ENCODE measurements at regions not wholly inside any gene's neighbourhood (a gene's known extent, or its start where the extent isn't known, plus 50 kb on each side); places are given as distances from the start of the nearest gene placed in this dataset.

DNA sequence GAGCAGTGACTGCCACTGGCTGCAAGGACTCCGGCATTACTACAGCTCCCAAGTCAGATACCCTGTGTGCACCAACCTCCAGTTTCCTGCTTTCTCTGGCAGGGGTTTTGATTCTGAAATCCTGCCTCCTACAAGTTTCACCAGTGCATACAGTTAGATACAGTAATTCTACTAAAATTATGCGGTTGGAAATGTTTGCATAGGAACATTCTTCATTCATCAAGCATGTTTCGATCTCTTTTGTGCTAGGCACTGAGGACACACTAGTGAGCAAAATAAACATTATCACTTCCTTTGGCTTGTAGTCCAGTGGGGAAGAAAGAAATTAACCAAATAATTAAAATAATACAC, 152.2 kb downstream of the TMEM167A start:
- TF ChIP-seq, protein P1, sequence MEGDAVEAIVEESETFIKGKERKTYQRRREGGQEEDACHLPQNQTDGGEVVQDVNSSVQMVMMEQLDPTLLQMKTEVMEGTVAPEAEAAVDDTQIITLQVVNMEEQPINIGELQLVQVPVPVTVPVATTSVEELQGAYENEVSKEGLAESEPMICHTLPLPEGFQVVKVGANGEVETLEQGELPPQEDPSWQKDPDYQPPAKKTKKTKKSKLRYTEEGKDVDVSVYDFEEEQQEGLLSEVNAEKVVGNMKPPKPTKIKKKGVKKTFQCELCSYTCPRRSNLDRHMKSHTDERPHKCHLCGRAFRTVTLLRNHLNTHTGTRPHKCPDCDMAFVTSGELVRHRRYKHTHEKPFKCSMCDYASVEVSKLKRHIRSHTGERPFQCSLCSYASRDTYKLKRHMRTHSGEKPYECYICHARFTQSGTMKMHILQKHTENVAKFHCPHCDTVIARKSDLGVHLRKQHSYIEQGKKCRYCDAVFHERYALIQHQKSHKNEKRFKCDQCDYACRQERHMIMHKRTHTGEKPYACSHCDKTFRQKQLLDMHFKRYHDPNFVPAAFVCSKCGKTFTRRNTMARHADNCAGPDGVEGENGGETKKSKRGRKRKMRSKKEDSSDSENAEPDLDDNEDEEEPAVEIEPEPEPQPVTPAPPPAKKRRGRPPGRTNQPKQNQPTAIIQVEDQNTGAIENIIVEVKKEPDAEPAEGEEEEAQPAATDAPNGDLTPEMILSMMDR (IDR thresholded peaks at IDR 0.05; ENCODE audit: extremely low read depth, insufficient read depth, missing control alignments), result no peak
- in situ Hi-C loops (cut with MboI; ENCODE audit: low pct_unique_long_range_greater_than_20kb, low sequenced_read_pairs, unreplicated experiment), result no loop called here
- no peak for DNase-seq (ENCODE audit: low spot score)

DNA sequence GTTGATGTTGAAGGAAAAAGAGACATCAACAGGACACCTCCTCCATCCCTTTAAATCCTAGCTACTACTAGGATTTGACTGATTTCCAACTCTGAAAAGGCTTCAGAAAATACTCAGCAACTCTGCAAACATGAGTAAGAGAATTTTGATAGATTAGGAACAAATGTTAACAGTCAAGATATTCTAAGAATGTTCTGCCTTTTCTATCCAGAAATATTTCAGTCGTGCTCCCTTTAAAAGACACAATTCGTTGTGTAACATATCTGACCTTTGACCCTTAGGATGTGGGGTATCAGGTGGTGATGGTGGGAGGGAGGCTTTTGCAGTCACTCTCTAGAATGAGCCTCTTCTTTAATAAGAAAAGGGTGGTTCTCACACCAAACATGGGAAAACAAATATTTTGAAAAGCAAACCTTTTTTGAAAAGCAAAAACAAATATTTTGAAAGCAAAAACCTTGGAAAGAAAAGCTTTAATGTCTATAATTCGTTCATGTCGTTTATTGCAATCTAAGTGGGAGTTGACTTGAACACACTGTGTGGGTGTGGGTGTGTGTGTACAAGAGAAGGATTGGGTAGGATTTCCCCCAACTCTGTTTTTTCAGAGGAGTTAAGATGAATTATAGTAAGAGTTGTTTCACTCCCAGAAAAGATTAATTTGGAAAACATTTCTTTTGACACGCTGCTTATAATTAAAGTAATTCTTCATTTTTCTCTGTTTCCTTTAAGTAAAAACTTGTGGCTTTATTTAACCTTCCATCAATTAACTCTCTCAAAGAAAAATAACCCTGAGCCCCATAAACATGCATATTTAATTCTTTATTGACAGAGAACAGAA, 152.8 kb downstream of the TMEM167A start:
- in situ Hi-C loops (cut with MboI; ENCODE audit: low pct_unique_long_range_greater_than_20kb, low sequenced_read_pairs, unreplicated experiment), result no loop called here
- TF ChIP-seq, protein P1 (IDR thresholded peaks at IDR 0.05; ENCODE audit: extremely low read depth, insufficient read depth, missing control alignments), result no peak
- no peak for DNase-seq (ENCODE audit: low spot score)

DNA sequence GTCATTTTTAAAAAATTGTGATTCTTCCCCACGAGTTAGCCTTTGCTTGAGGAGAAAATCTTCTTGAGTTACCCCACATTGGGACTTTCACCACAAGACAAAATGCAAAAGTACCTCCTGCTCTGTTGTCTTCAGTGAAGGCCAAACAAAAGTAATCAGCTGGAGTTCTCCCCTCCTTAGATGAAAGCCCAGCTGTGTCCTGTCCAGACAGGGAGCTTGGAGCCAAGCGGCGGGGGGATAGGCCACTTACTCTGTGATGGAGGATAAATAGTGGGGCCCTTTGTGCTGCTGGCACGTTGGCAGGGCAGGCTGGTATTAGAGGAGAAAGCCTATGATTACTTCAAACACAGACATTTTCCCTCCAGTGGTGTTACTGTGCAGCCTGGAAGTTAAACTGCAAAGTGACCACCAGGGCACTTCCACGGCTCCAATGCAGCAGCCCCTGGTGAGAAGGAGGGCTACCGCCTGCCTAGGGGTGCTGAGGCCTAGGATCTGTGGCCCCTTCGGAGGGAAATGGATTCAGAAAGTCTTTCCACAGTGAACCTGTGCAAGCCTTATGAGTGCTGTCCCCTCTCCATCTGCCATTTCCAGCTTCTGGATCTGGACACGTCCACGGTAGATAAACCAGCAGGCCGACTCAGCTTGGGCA, 155.0 kb downstream of the TMEM167A start:
- TF ChIP-seq, protein P1 (IDR thresholded peaks at IDR 0.05; ENCODE audit: extremely low read depth, insufficient read depth, missing control alignments), result no peak
- in situ Hi-C loops (cut with MboI; ENCODE audit: low pct_unique_long_range_greater_than_20kb, low sequenced_read_pairs, unreplicated experiment), result no loop called here
- DNase-seq (ENCODE audit: low spot score), result no peak

DNA sequence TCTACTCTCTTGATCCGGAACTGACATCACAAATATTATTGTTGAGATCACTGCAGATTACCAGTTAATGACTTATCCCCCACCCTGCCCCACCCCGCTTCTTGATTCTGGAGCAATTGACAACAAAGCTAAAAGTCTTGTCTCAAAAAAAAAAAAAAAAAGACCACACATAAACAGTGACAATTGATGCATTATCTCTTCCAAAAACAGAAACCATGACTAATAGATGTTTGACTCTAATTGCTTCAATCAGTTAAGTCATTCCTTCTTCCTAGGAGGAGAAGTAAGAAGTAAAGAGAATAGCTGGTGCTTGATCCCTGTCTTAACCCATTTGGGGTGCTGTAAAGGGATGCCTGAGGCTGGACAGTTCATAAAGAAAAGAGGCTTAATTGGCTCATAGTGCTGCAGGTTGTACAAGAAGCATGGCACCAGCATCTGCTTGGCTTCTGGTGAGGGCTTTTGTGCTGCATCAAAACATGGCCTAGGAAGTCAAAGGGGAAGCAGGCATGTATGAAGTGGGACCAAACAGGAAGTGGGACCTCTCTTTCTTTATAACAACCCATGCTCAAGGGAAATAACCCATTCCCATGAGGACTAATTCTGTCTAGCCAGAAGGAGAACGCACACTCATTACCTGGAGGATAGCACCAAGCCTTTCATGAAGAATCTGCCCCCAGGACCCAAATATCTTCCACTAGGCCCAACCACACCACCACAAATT, 158.7 kb downstream of the TMEM167A start:
- DNase-seq (ENCODE audit: low spot score), result no peak
- TF ChIP-seq, protein P1 (IDR thresholded peaks at IDR 0.05; ENCODE audit: extremely low read depth, insufficient read depth, missing control alignments), result no peak
- in situ Hi-C loops (cut with MboI; ENCODE audit: low pct_unique_long_range_greater_than_20kb, low sequenced_read_pairs, unreplicated experiment), result no loop called here

DNA sequence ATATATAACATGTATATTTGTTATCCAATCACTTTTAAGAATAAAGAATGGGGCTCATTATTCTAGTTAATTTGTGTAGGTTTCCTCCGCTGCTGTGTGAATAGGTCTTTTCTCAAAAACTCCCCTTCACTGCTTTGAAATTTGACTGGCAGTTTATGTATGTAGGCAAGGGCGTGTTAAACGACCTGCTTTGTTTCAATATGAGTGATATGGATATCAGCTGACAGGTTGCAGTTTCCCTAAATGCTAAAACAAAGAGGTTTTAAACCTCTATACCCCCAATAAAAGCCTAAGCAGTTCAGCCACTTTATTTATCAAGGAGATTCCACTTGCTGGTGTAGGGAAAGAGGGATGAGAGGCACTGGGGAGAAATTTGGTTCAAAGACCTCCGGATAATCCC, 159.6 kb downstream of the TMEM167A start:
- DNase-seq (ENCODE audit: low spot score), result peak; percentile 36
- in situ Hi-C loops (cut with MboI; ENCODE audit: low pct_unique_long_range_greater_than_20kb, low sequenced_read_pairs, unreplicated experiment), result no loop called here
- TF ChIP-seq, protein P1 (IDR thresholded peaks at IDR 0.05; ENCODE audit: extremely low read depth, insufficient read depth, missing control alignments), result no peak

DNA sequence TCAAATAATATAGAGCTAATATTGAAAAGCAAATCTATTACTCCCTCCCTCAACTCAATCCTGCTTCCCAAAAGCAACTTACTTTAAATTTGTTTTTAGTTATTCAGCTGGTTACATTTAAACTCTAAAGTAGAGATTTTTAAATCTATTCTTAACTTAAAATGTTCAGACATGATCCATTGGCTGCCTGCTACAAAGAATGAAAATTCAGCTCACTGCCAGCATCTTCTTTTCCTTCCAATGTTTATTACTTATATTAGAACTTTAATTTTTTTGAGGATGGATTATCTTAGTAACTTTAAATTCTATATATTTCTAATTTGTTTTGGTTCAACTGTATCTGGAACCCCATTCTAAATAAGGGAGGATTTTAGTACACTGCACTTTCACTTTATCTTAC, 163.2 kb downstream of the TMEM167A start:
- in situ Hi-C loops (cut with MboI; ENCODE audit: low pct_unique_long_range_greater_than_20kb, low sequenced_read_pairs, unreplicated experiment), result no loop called here
- no peak for DNase-seq (ENCODE audit: low spot score)
- TF ChIP-seq, protein P1 (IDR thresholded peaks at IDR 0.05; ENCODE audit: extremely low read depth, insufficient read depth, missing control alignments), result no peak
